ENCODE measurements at regions not wholly inside any gene's neighbourhood (a gene's known extent, or its start where the extent isn't known, plus 50 kb on each side); places are given as distances from the start of the nearest gene placed in this dataset.

GRCh38 chr14:92258934-92259333 is 64.0 kb upstream of the SLC24A4 start:
- no peak overlapping the region for H3K4me3 Mint-ChIP-seq
- H3K27me3 Mint-ChIP-seq = peaks cover 22% of the 10 kb centered on the region
- peaks cover 0 to 4% (median 0%) of the 10 kb centered on the region in 3 donors for H3K9me3 Mint-ChIP-seq
- H3K27ac Mint-ChIP-seq = no peak overlapping the region
- no peaks in the 10 kb centered on the region for H3K36me3 Mint-ChIP-seq
- H3K4me1 Mint-ChIP-seq = peaks cover 0 to 9% (median 4%) of the 10 kb centered on the region in 3 donors

GRCh38 chr14:92259613-92260357 is 63.2 kb upstream of the SLC24A4 start:
- H3K4me3 Mint-ChIP-seq = peak overlapping the region in 1 of 4 donors; percentile 14
- H3K36me3 Mint-ChIP-seq = no peaks in the 10 kb centered on the region
- peaks cover 15% of the 10 kb centered on the region for H3K27me3 Mint-ChIP-seq
- peak overlapping the region in 2 of 3 donors; percentile 6 to 58 for H3K27ac Mint-ChIP-seq
- H3K9me3 Mint-ChIP-seq = peaks cover 0 to 4% (median 0%) of the 10 kb centered on the region in 3 donors
- peaks cover 0 to 9% (median 4%) of the 10 kb centered on the region in 3 donors for H3K4me1 Mint-ChIP-seq

GRCh38 chr14:92263681-92264080 is 59.3 kb upstream of the SLC24A4 start:
- Mint-ChIP-seq H3K27ac (no peak overlapping the region), H3K4me3 (no peak overlapping the region), H3K9me3 (peaks cover 0 to 1% (median 0%) of the 10 kb centered on the region in 3 donors), H3K4me1 (peaks cover 0 to 7% (median 0%) of the 10 kb centered on the region in 3 donors), H3K36me3 (no peaks in the 10 kb centered on the region), H3K27me3 (no peaks in the 10 kb centered on the region)

DNA sequence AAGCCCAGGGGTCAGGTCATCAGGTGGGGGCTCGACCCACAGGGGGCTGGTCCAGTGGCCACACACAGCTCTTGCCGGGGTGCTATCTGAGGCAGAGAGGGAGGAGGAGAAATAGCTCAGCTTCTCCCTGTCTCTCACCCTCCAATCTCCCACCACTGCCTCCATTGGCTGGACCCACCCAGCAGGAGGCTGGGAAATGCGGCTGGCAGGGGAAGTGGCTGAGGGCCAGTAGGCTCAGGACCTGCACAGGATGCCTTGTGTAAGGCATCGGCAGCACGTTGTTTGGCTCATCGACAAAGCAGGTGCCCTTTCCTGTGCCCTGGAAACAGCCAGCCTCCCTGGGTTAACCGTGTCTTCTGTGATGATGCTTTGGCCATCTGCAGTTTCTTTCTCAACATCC is 58.8 kb upstream of the SLC24A4 start:
- H3K36me3 Mint-ChIP-seq = no peaks in the 10 kb centered on the region
- peaks cover 0 to 7% (median 0%) of the 10 kb centered on the region in 3 donors for H3K4me1 Mint-ChIP-seq
- H3K4me3 Mint-ChIP-seq = no peak overlapping the region
- H3K9me3 Mint-ChIP-seq = peaks cover 0 to 1% (median 0%) of the 10 kb centered on the region in 3 donors
- no peaks in the 10 kb centered on the region for H3K27me3 Mint-ChIP-seq
- H3K27ac Mint-ChIP-seq = no peak overlapping the region

GRCh38 chr14:92266216-92266615 is 56.7 kb upstream of the SLC24A4 start:
- Mint-ChIP-seq H3K27me3 (peaks cover 6% of the 10 kb centered on the region), H3K4me3 (no peak overlapping the region), H3K9me3 (peaks cover 0 to 1% (median 0%) of the 10 kb centered on the region in 3 donors), H3K36me3 (no peaks in the 10 kb centered on the region), H3K27ac (peak overlapping the region in 1 of 3 donors; percentile 12), H3K4me1 (no peaks in the 10 kb centered on the region)

All from IgD-negative memory B cell (primary cell).